Kidney epithelial cell (primary cell): ENCODE measurements at regions not wholly inside any gene's neighbourhood (a gene's known extent, or its start where the extent isn't known, plus 50 kb on each side); places are given as distances from the start of the nearest gene placed in this dataset.

Experiments
- DNase-seq: peaks from one replicate; pipeline ENCODE4 v3.0.0-alpha.2; 2010; ENCODE audit warnings: low read depth
- H3K27me3 ChIP-seq: 2 replicates; pipeline ENCODE4 v1.6.0; 2011; ENCODE audit warnings: low read length; ENCODE audit not compliant: control insufficient read depth, insufficient read depth
- H3K36me3 ChIP-seq: 2 replicates; pipeline ENCODE4 v1.5.1; 2011; ENCODE audit warnings: low read length; ENCODE audit not compliant: control insufficient read depth, insufficient read depth
- H3K4me3 ChIP-seq: 2 replicates; pipeline ENCODE4 v1.5.1; 2011; ENCODE audit warnings: low read depth, mild to moderate bottlenecking, control low read depth, low read length
- CTCF ChIP-seq: IDR thresholded peaks from 2 replicates; pipeline ENCODE4 v1.5.1; 2011; ENCODE audit warnings: mild to moderate bottlenecking, moderate library complexity, low read length, control low read depth, inconsistent platforms; ENCODE audit not compliant: insufficient read depth, poor library complexity, severe bottlenecking

DNA sequence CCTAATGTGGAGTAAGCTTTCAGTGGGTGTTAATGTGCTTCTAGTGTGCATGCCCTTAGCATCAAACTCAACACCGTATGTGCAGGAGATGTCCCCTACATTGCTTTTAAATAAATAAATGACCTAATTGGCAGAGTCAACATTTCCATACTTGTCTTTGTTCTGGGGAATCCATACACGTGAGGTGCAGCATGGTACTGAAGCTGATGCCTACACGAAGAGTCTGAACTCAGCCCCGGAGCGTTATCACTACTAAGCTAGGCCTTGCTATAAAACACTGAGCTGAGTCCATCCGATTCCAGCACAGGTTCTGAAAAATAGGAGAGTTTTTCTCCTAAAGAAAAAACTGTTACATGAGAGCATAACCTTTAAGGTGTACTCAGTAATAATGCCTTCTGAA, 125.0 kb upstream of the DYRK2 start:
- Histone ChIP-seq H3K36me3 (no peaks in the 10 kb centered on the region), H3K4me3 (no peak overlapping the region), H3K27me3 (no peaks in the 10 kb centered on the region)
- no peak for DNase-seq
- no peak for TF ChIP-seq CTCF

DNA sequence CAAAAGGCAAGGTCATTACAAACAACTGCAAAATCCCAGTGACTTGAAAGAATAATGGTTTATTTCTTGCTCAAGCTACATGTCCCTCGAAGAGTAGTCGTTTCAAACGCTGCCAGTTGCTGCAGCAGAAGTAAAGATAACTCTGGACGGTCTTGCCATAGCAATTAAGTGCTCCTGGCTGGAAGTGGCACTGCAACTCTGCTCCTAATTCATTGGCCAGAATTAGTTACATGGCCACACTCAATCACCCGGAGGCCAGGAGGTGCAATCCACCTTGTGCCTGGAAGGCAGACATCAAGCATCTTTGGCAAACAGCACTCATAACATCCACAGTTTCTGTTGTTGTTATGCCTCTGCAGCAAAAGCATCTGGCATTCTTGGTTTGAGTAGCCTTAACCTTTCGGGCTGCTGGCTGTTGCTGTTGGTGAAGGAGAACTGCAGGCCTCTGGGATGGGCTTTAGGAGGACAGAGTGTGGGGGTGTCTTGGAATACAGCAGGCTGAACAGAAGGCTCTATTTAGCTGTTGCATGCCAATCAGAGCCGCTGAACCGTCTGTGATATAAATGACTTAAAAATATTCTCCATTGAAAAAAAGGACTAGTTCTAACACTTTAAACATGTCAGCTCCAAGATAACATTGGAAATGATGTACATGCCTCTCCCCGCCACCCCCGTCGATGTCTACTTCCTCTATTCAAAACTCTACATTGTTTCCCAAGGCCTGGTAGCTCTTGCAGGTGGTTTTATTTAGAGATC, 123.5 kb upstream of the DYRK2 start:
- Histone ChIP-seq H3K27me3 (no peaks in the 10 kb centered on the region), H3K36me3 (no peaks in the 10 kb centered on the region), H3K4me3 (no peak overlapping the region)
- no peak for DNase-seq
- TF ChIP-seq CTCF, result no peak

DNA sequence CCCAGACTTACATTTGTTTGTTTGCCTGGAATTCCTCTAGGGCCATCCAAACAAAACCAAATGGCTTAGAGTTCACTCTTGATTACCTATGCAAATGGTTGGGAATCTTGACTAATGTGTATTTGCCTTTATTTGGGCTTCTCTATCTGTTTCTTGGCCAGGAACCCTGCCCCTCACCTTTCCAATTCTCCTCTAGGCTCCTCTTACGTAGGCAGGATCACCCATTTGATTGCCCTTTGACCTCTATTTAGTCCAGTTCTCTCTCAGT, 123.0 kb upstream of the DYRK2 start:
- DNase-seq, result no peak
- TF ChIP-seq CTCF, result no peak
- H3K36me3 ChIP-seq, result no peaks in the 10 kb centered on the region
- H3K27me3 ChIP-seq, result no peaks in the 10 kb centered on the region
- no peak overlapping the region for H3K4me3 ChIP-seq

- TF ChIP-seq CTCF, result no peak
- Histone ChIP-seq H3K36me3 (no peaks in the 10 kb centered on the region), H3K4me3 (no peak overlapping the region), H3K27me3 (no peaks in the 10 kb centered on the region)
- no peak for DNase-seq
Measured at GRCh38 chr12:67526129-67526528, 122.4 kb upstream of the DYRK2 start.

DNA sequence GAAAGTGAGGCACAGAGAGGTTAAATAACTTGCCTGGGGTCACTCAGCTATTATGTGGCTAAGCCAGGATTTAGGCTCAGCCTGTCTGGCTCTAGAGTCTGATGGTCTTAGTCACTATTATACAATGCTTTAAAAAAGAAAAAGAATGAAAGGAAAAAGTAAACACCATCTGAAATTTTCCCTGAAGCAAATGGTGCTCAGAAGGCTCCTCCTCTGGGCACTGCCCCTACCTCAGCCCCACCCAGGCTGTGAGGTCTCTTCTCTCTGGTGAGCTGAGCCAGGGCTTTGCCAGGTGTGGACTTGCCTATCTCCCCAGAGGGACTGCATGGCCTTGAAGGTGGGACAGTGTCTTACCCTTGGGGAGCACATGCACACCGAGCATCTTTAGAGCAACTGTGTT, 117.5 kb upstream of the DYRK2 start:
- H3K4me3 ChIP-seq, result no peak overlapping the region
- no peaks in the 10 kb centered on the region for H3K27me3 ChIP-seq
- DNase-seq, result no peak
- TF ChIP-seq CTCF, result no peak
- no peaks in the 10 kb centered on the region for H3K36me3 ChIP-seq

DNA sequence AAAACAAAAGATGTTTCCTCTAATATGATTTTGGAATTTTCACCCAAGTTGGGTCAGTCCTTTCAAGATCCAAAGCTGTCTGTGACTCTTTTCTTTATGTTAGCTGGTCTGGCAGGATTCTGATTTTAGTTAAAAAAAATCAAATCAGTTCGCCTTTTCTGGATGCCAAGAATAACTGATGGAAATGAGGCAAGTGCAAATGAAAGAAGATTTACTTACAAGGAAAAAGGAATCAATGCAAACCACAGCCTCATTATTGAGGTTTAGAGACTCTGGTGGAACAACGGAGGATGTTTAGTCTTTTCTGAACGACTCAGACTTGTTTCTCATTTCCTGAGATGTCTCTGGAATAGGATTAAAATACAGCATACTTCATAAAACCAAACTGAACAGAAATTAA, 117.0 kb upstream of the DYRK2 start:
- no peaks in the 10 kb centered on the region for H3K36me3 ChIP-seq
- no peak overlapping the region for H3K4me3 ChIP-seq
- H3K27me3 ChIP-seq, result no peaks in the 10 kb centered on the region
- DNase-seq, result no peak
- no peak for TF ChIP-seq CTCF
